Suprapubic skin (tissue), 4 donors: ENCODE measurements at regions not wholly inside any gene's neighbourhood (a gene's known extent, or its start where the extent isn't known, plus 50 kb on each side); places are given as distances from the start of the nearest gene placed in this dataset.
A peak's percentile ranks its signal among the peaks of the same experiment; 100 is the strongest.
"Not testable (repeated sequence)": the region's sequence is repeated elsewhere in the genome, so short reads cannot be mapped to it uniquely, and the experiment has no call there.

Experiments
- DNase-seq, 2 donors: peaks; one replicate each; pipeline ENCODE4 v3.0.0-alpha.2; 2019; ENCODE audit warnings: low spot score in 2 of 2
- H3K27ac ChIP-seq: fragments of 200-600 bp; sonication (generic); one replicate; pipeline ENCODE4 v1.5.1; 2019
- H3K27me3 ChIP-seq: fragments of 200-600 bp; sonication (generic); one replicate; pipeline ENCODE4 v1.5.1; 2019
- H3K36me3 ChIP-seq: fragments of 200-600 bp; sonication (generic); one replicate; pipeline ENCODE4 v1.5.1; 2019
- H3K4me1 ChIP-seq: fragments of 200-600 bp; sonication (generic); one replicate; pipeline ENCODE4 v1.5.1; 2019
- H3K4me3 ChIP-seq: fragments of 200-600 bp; sonication (generic); one replicate; pipeline ENCODE4 v1.5.1; 2019; ENCODE audit warnings: mild to moderate bottlenecking
- H3K9me3 ChIP-seq: fragments of 200-600 bp; sonication (generic); one replicate; pipeline ENCODE4 v1.5.1; 2019
- CTCF ChIP-seq, 2 donors: fragments of 200-600 bp in 1 of 2; fragments of 450-650 bp in 1 of 2; sonication (generic) in 1 of 2; IDR thresholded peaks; one replicate each; pipeline ENCODE4 v1.5.1; 2016 to 2019; ENCODE audit warnings: antibody characterized with exemption in 2 of 2, mild to moderate bottlenecking in 1 of 2, moderate library complexity in 1 of 2
- EP300 ChIP-seq: sonication (generic); formaldehyde crosslinking; IDR thresholded peaks from one replicate; pipeline ENCODE4 v1.6.1; 2017; ENCODE audit warnings: antibody characterized with exemption
- POLR2A ChIP-seq, 2 donors: fragments of 450-650 bp; IDR thresholded peaks; one replicate each; pipeline ENCODE4 v1.6.1; 2017; ENCODE audit warnings: antibody characterized with exemption in 2 of 2, mild to moderate bottlenecking in 2 of 2, moderate library complexity in 2 of 2
- POLR2AphosphoS5 ChIP-seq, 3 donors: sonication (generic); formaldehyde crosslinking; IDR thresholded peaks; one replicate each; pipeline ENCODE4 v1.6.1; 2017; ENCODE audit warnings: antibody characterized with exemption in 3 of 3
- WGBS: methylation state at CpG from one replicate; pipeline ENCODE4 v1.1.5; 2018; 5-methylcytosine and 5-hydroxymethylcytosine counted together

GRCh38 chr2:234386971-234387370 lies 109.9 kb downstream of the ARL4C start:
- H3K4me3 ChIP-seq: no peak overlapping the region
- 90% methylated on average over 8 of the region's 8 CpGs for WGBS
- H3K27ac ChIP-seq: no peak overlapping the region
- peaks cover 5% of the 10 kb centered on the region for H3K4me1 ChIP-seq
- no peaks in the 10 kb centered on the region for H3K27me3 ChIP-seq
- DNase-seq: no peak
- TF ChIP-seq EP300: no peak
- H3K9me3 ChIP-seq: no peaks in the 10 kb centered on the region
- H3K36me3 ChIP-seq: no peaks in the 10 kb centered on the region

GRCh38 chr2:234382131-234382530 lies 114.8 kb downstream of the ARL4C start:
- peaks cover 10% of the 10 kb centered on the region for H3K4me1 ChIP-seq
- DNase-seq: no peak
- no peak overlapping the region for H3K27ac ChIP-seq
- no peak overlapping the region for H3K4me3 ChIP-seq
- no peaks in the 10 kb centered on the region for H3K9me3 ChIP-seq
- H3K36me3 ChIP-seq: no peaks in the 10 kb centered on the region
- no peaks in the 10 kb centered on the region for H3K27me3 ChIP-seq
- TF ChIP-seq POLR2A (IDR thresholded peaks at IDR 0.05) (no peak), POLR2AphosphoS5 (IDR thresholded peaks at IDR 0.05) (no peak), CTCF (IDR thresholded peaks at IDR 0.05) (no peak), EP300 (no peak)

- DNase-seq, H3K27ac ChIP-seq, H3K4me3 ChIP-seq, H3K36me3 ChIP-seq, H3K27me3 ChIP-seq, H3K9me3 ChIP-seq: not testable (repeated sequence)
- 79% methylated on average over 2 of the region's 2 CpGs for WGBS
- H3K4me1 ChIP-seq: peaks cover 31% of the 10 kb centered on the region
Observed at GRCh38 chr2:234378958-234379357, 117.9 kb downstream of the ARL4C start.

GRCh38 chr2:234378440-234378839 lies 118.4 kb downstream of the ARL4C start:
- WGBS: 74% methylated on average over 4 of the region's 4 CpGs
- H3K27me3 ChIP-seq: no peaks in the 10 kb centered on the region
- no peak for TF ChIP-seq POLR2A (IDR thresholded peaks at IDR 0.05)
- no peak for TF ChIP-seq CTCF (IDR thresholded peaks at IDR 0.05)
- no peak for TF ChIP-seq EP300
- no peak for TF ChIP-seq POLR2AphosphoS5 (IDR thresholded peaks at IDR 0.05)
- H3K36me3 ChIP-seq: no peaks in the 10 kb centered on the region
- no peak overlapping the region for H3K4me3 ChIP-seq
- H3K9me3 ChIP-seq: no peaks in the 10 kb centered on the region
- peaks cover 35% of the 10 kb centered on the region for H3K4me1 ChIP-seq
- H3K27ac ChIP-seq: peak overlapping the region; percentile 83
- no peak for DNase-seq

GRCh38 chr2:234377761-234378391 lies 119.0 kb downstream of the ARL4C start:
- H3K27me3 ChIP-seq: no peaks in the 10 kb centered on the region
- no peak for DNase-seq
- WGBS: 65% methylated on average over 12 of the region's 12 CpGs
- H3K4me3 ChIP-seq: no peak overlapping the region
- no peaks in the 10 kb centered on the region for H3K36me3 ChIP-seq
- TF ChIP-seq EP300: no peak
- peak in 1 of 3 donors; percentile 20 for TF ChIP-seq POLR2AphosphoS5 (IDR thresholded peaks at IDR 0.05)
- peaks cover 40% of the 10 kb centered on the region for H3K4me1 ChIP-seq
- no peaks in the 10 kb centered on the region for H3K9me3 ChIP-seq
- H3K27ac ChIP-seq: peak overlapping the region; percentile 83

GRCh38 chr2:234376229-234376628 lies 120.7 kb downstream of the ARL4C start:
- Histone ChIP-seq H3K36me3 (no peaks in the 10 kb centered on the region), H3K4me3 (no peak overlapping the region), H3K9me3 (no peaks in the 10 kb centered on the region), H3K4me1 (peaks cover 53% of the 10 kb centered on the region), H3K27ac (peak overlapping the region; percentile 18), H3K27me3 (no peaks in the 10 kb centered on the region)
- no peak for DNase-seq
- TF ChIP-seq CTCF (IDR thresholded peaks at IDR 0.05) (no peak), EP300 (no peak), POLR2A (IDR thresholded peaks at IDR 0.05) (no peak), POLR2AphosphoS5 (IDR thresholded peaks at IDR 0.05) (no peak)
- 75% methylated on average over 3 of the region's 3 CpGs for WGBS
